Chondrocyte (in vitro differentiated cells): ENCODE measurements at regions not wholly inside any gene's neighbourhood (a gene's known extent, or its start where the extent isn't known, plus 50 kb on each side); places are given as distances from the start of the nearest gene placed in this dataset.

Experiments used
- DNase-seq: peaks from one replicate; pipeline ENCODE4 v3.0.0; 2021; ENCODE audit warnings: mixed read lengths, low spot score
- H3K27ac Mint-ChIP-seq: one replicate; pipeline ENCODE4 v1.8.0; 2021; ENCODE audit warnings: mild to moderate bottlenecking, moderate library complexity, mixed read lengths; ENCODE audit not compliant: unreplicated experiment
- H3K27me3 Mint-ChIP-seq: 2 replicates; pipeline ENCODE4 v1.8.0; 2021; ENCODE audit warnings: low read depth, mixed read lengths
- H3K36me3 Mint-ChIP-seq: 2 replicates; pipeline ENCODE4 v1.8.0; 2021; ENCODE audit warnings: low read depth, mixed read lengths
- H3K4me1 Mint-ChIP-seq: 2 replicates; pipeline ENCODE4 v1.8.0; 2021; ENCODE audit warnings: low read depth, mild to moderate bottlenecking, mixed read lengths
- H3K4me3 Mint-ChIP-seq: one replicate; pipeline ENCODE4 v1.8.0; 2021; ENCODE audit warnings: mild to moderate bottlenecking, moderate library complexity, mixed read lengths; ENCODE audit not compliant: unreplicated experiment
- H3K9me3 Mint-ChIP-seq: 2 replicates; pipeline ENCODE4 v1.8.0; 2021; ENCODE audit warnings: low read depth, mixed read lengths
- CTCF ChIP-seq: fragments of 200-600 bp; sonication (generic); IDR thresholded peaks from 2 replicates; pipeline ENCODE4 v1.5.0; 2021; ENCODE audit warnings: antibody characterized with exemption, mild to moderate bottlenecking, moderate library complexity

- DNase-seq: no peak
- H3K27ac Mint-ChIP-seq: peak overlapping the region; percentile 24
- H3K9me3 Mint-ChIP-seq: peaks cover 3% of the 10 kb centered on the region
- no peaks in the 10 kb centered on the region for H3K36me3 Mint-ChIP-seq
- H3K4me1 Mint-ChIP-seq: peaks cover 26% of the 10 kb centered on the region
- no peak for TF ChIP-seq CTCF
- H3K4me3 Mint-ChIP-seq: no peak overlapping the region
- H3K27me3 Mint-ChIP-seq: peaks cover 7% of the 10 kb centered on the region
Measured at GRCh38 chr5:71864730-71865601, 145.9 kb downstream of the CARTPT start.

DNA sequence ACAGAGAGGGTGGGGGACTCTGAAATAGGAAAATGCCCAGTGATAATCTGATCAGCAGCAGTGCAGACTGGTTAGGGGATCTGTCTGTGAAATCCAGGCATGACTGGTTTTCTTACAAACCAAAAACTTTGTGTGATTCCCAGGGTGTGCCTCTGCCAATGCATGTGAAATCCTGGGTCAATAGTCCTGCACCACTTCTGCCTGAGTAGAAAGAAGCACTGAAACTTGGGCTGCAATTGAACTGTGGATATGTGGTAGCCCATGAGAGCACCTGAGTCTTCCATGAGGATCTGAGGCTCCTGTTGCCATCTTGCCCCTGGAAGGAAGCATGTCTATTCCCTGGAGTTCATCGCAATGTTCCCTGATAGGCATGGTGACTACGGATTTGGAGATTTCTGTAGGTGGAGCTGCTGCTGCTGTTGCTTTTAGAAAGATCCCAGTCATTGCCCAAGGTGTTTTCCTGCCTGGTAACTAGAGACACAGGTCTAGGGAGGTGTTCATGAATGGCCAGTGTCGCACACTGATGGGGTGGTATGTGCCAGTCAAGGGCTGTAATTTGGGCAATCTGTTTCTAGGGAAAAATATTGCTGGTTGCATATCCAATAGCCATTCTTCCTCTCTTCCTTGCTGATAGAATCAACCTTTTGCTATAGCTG is 146.7 kb downstream of the CARTPT start:
- Mint-ChIP-seq H3K4me1 (peaks cover 26% of the 10 kb centered on the region), H3K27ac (peak overlapping the region; percentile 24), H3K9me3 (peaks cover 6% of the 10 kb centered on the region), H3K4me3 (no peak overlapping the region), H3K27me3 (peaks cover 4% of the 10 kb centered on the region), H3K36me3 (peaks cover 2% of the 10 kb centered on the region)
- DNase-seq: no peak
- TF ChIP-seq CTCF: no peak

GRCh38 chr5:71872311-71872864 is 153.3 kb downstream of the CARTPT start:
- Mint-ChIP-seq H3K4me3 (no peak overlapping the region), H3K9me3 (peaks cover 6% of the 10 kb centered on the region), H3K36me3 (peaks cover 2% of the 10 kb centered on the region), H3K4me1 (peaks cover 15% of the 10 kb centered on the region), H3K27ac (no peak overlapping the region), H3K27me3 (no peaks in the 10 kb centered on the region)
- no peak for DNase-seq
- no peak for TF ChIP-seq CTCF

- Mint-ChIP-seq H3K4me1 (peaks cover 15% of the 10 kb centered on the region), H3K4me3 (no peak overlapping the region), H3K27ac (no peak overlapping the region), H3K36me3 (peaks cover 2% of the 10 kb centered on the region), H3K27me3 (no peaks in the 10 kb centered on the region), H3K9me3 (peaks cover 8% of the 10 kb centered on the region)
- no peak for TF ChIP-seq CTCF
- DNase-seq: no peak
Measured at GRCh38 chr5:71873191-71873591, 154.1 kb downstream of the CARTPT start.

- TF ChIP-seq CTCF: no peak
- peaks cover 11% of the 10 kb centered on the region for H3K9me3 Mint-ChIP-seq
- H3K27ac Mint-ChIP-seq: peak overlapping the region; percentile 74
- peaks cover 2% of the 10 kb centered on the region for H3K36me3 Mint-ChIP-seq
- DNase-seq: no peak
- peaks cover 15% of the 10 kb centered on the region for H3K4me1 Mint-ChIP-seq
- no peak overlapping the region for H3K4me3 Mint-ChIP-seq
- no peaks in the 10 kb centered on the region for H3K27me3 Mint-ChIP-seq
Measured at GRCh38 chr5:71874521-71874920, 155.4 kb downstream of the CARTPT start.
